Sigmoid colon (tissue), 6 donors: ENCODE measurements at regions not wholly inside any gene's neighbourhood (a gene's known extent, or its start where the extent isn't known, plus 50 kb on each side); places are given as distances from the start of the nearest gene placed in this dataset.

Experiments used
- DNase-seq: peaks from one replicate; pipeline ENCODE4 v3.0.0-alpha.2; 2019
- H3K27ac ChIP-seq, 4 donors: fragments of 200-600 bp; sonication (generic); one replicate each; pipeline ENCODE4 v1.5.1; 2016 to 2019; ENCODE audit warnings: mild to moderate bottlenecking in 1 of 4
- H3K27me3 ChIP-seq, 3 donors: fragments of 200-600 bp; sonication (generic); one replicate each; pipeline ENCODE4 v1.5.1; 2019; ENCODE audit warnings: mild to moderate bottlenecking in 1 of 3
- H3K36me3 ChIP-seq, 4 donors: fragments of 200-600 bp; sonication (generic); one replicate each; pipeline ENCODE4 v1.5.1; 2016 to 2019
- H3K4me1 ChIP-seq, 4 donors: fragments of 200-600 bp; sonication (generic); one replicate each; pipeline ENCODE4 v1.5.1; 2017 to 2019
- H3K4me3 ChIP-seq, 4 donors: fragments of 200-600 bp; sonication (generic); one replicate each; pipeline ENCODE4 v1.5.1; 2017 to 2019; ENCODE audit warnings: mild to moderate bottlenecking in 2 of 4, moderate library complexity in 1 of 4
- H3K9me3 ChIP-seq, 4 donors: fragments of 200-600 bp in 3 of 4; sonication (generic) in 3 of 4; one replicate each; pipeline versions ENCODE4 v1.5.1 to v1.6.1; 2013 to 2019
- CTCF ChIP-seq, 4 experiments: fragments of 450-650 bp in 3 of 4; fragments of 200-600 bp in 1 of 4; IDR thresholded peaks; one replicate each; pipeline ENCODE4 v1.5.1; 2016 to 2019; ENCODE audit warnings: antibody characterized with exemption in 4 of 4, mild to moderate bottlenecking in 3 of 4, moderate library complexity in 2 of 4
- EP300 ChIP-seq, 4 donors: sonication (generic); formaldehyde crosslinking; IDR thresholded peaks; one replicate each; pipeline ENCODE4 v1.6.1; 2017; ENCODE audit warnings: antibody characterized with exemption in 4 of 4
- POLR2A ChIP-seq, 2 donors: fragments of 450-650 bp; IDR thresholded peaks; one replicate each; pipeline ENCODE4 v1.6.1; 2016; ENCODE audit warnings: antibody characterized with exemption in 2 of 2, mild to moderate bottlenecking in 2 of 2, moderate library complexity in 2 of 2
- POLR2AphosphoS5 ChIP-seq, 4 donors: sonication (generic); formaldehyde crosslinking; IDR thresholded peaks; one replicate each; pipeline ENCODE4 v1.6.1; 2017; ENCODE audit warnings: antibody characterized with exemption in 4 of 4
- WGBS, 2 donors: extraction: QIAGEN DNeasy Blood & Tissue Kit; methylation state at CpG; one replicate each; pipeline ENCODE4 v1.1.7; 2013; 5-methylcytosine and 5-hydroxymethylcytosine counted together
- intact Hi-C: fragments of 100-400 bp; cut with DNase I; formaldehyde crosslinking; loops from one replicate; pipeline ENCODE4 v1.15.1; 2023
- donor health status: healthy with polysubstance abuse.
- donor health status: healthy.

- Histone ChIP-seq H3K36me3 (no peaks in the 10 kb centered on the region), H3K4me1 (no peaks in the 10 kb centered on the region), H3K4me3 (no peak overlapping the region), H3K27me3 (no peaks in the 10 kb centered on the region), H3K9me3 (no peaks in the 10 kb centered on the region), H3K27ac (no peak overlapping the region)
- intact Hi-C loops: no loop called here
- no peak for TF ChIP-seq EP300 (IDR thresholded peaks at IDR 0.05)
- TF ChIP-seq POLR2AphosphoS5 (IDR thresholded peaks at IDR 0.05): no peak
- no peak for TF ChIP-seq CTCF (IDR thresholded peaks at IDR 0.05)
- TF ChIP-seq POLR2A (IDR thresholded peaks at IDR 0.05): no peak
- WGBS, 2 donors: 82 to 84% methylated on average over 3 of the region's 3 CpGs
- DNase-seq: no peak
These were observed 167.3 kb downstream of the TRMT11 start for GRCh38 chr6:126153661-126154060.

- TF ChIP-seq CTCF (IDR thresholded peaks at IDR 0.05) (no peak), POLR2A (IDR thresholded peaks at IDR 0.05) (no peak), POLR2AphosphoS5 (IDR thresholded peaks at IDR 0.05) (no peak), EP300 (IDR thresholded peaks at IDR 0.05) (no peak)
- DNase-seq: no peak
- Histone ChIP-seq H3K4me1 (no peaks in the 10 kb centered on the region), H3K4me3 (no peak overlapping the region), H3K27ac (no peak overlapping the region), H3K36me3 (no peaks in the 10 kb centered on the region), H3K27me3 (no peaks in the 10 kb centered on the region), H3K9me3 (no peaks in the 10 kb centered on the region)
- 35 to 64% methylated on average over 1 of the region's 1 CpG for WGBS, 2 donors
- intact Hi-C loops: no loop called here
These were observed 170.6 kb downstream of the TRMT11 start for GRCh38 chr6:126156973-126157372.

- Histone ChIP-seq H3K4me3 (no peak overlapping the region), H3K27me3 (no peaks in the 10 kb centered on the region), H3K27ac (no peak overlapping the region), H3K4me1 (peaks cover 0 to 11% (median 3%) of the 10 kb centered on the region in 4 donors), H3K9me3 (peaks cover 0 to 7% (median 0%) of the 10 kb centered on the region in 4 donors), H3K36me3 (no peaks in the 10 kb centered on the region)
- TF ChIP-seq POLR2AphosphoS5 (IDR thresholded peaks at IDR 0.05): no peak
- no peak for TF ChIP-seq POLR2A (IDR thresholded peaks at IDR 0.05)
- TF ChIP-seq CTCF (IDR thresholded peaks at IDR 0.05): no peak
- no peak for TF ChIP-seq EP300 (IDR thresholded peaks at IDR 0.05)
- 75 to 89% methylated on average over 2 of the region's 2 CpGs for whole genome bisulfite sequencing, 2 donors
- no peak for DNase-seq
- intact Hi-C loops: no loop called here
These were observed 172.2 kb upstream of the CENPW start for GRCh38 chr6:126167726-126168125.

- no peak overlapping the region for H3K27ac ChIP-seq
- H3K9me3 ChIP-seq: no peaks in the 10 kb centered on the region
- no peak for TF ChIP-seq POLR2A (IDR thresholded peaks at IDR 0.05)
- no peak for TF ChIP-seq POLR2AphosphoS5 (IDR thresholded peaks at IDR 0.05)
- no peak for TF ChIP-seq EP300 (IDR thresholded peaks at IDR 0.05)
- no peak for TF ChIP-seq CTCF (IDR thresholded peaks at IDR 0.05)
- no peak for DNase-seq
- WGBS, 2 donors: 18 to 57% methylated on average over 5 of the region's 5 CpGs
- no peaks in the 10 kb centered on the region for H3K27me3 ChIP-seq
- no peak overlapping the region for H3K4me3 ChIP-seq
- H3K4me1 ChIP-seq: peaks cover 0 to 11% (median 3%) of the 10 kb centered on the region in 4 donors
- intact Hi-C loops: no loop called here
- no peaks in the 10 kb centered on the region for H3K36me3 ChIP-seq
These were observed 169.5 kb upstream of the CENPW start for GRCh38 chr6:126170433-126170832.

GRCh38 chr6:126170978-126171382 lies 168.9 kb upstream of the CENPW start:
- H3K4me1 ChIP-seq: peaks cover 0 to 11% (median 3%) of the 10 kb centered on the region in 4 donors
- DNase-seq: no peak
- TF ChIP-seq POLR2AphosphoS5 (IDR thresholded peaks at IDR 0.05) (no peak), POLR2A (IDR thresholded peaks at IDR 0.05) (no peak)
- 11 to 27% methylated on average over 5 of the region's 5 CpGs for WGBS, 2 donors
- no peaks in the 10 kb centered on the region for H3K36me3 ChIP-seq
- no peaks in the 10 kb centered on the region for H3K9me3 ChIP-seq
- no peak overlapping the region for H3K27ac ChIP-seq
- intact Hi-C loops: no loop called here
- no peak overlapping the region for H3K4me3 ChIP-seq
- no peaks in the 10 kb centered on the region for H3K27me3 ChIP-seq
